Nephron progenitor cell (in vitro differentiated cells): ENCODE measurements at regions not wholly inside any gene's neighbourhood (a gene's known extent, or its start where the extent isn't known, plus 50 kb on each side); places are given as distances from the start of the nearest gene placed in this dataset.

ENCODE experiments used
- DNase-seq: peaks from one replicate; pipeline ENCODE4 v3.0.0; 2021
- H3K27ac Mint-ChIP-seq: 2 replicates; pipeline ENCODE4 v1.8.0; 2021; ENCODE audit warnings: mild to moderate bottlenecking, moderate library complexity, mixed read lengths
- H3K27me3 Mint-ChIP-seq: 2 replicates; pipeline ENCODE4 v1.8.0; 2021; ENCODE audit warnings: mild to moderate bottlenecking, low read depth, mixed read lengths; ENCODE audit not compliant: poor library complexity
- H3K36me3 Mint-ChIP-seq: 2 replicates; pipeline ENCODE4 v1.8.0; 2021; ENCODE audit warnings: low read depth, mixed read lengths
- H3K4me1 Mint-ChIP-seq: 2 replicates; pipeline ENCODE4 v1.8.0; 2021; ENCODE audit warnings: mixed read lengths
- H3K4me3 Mint-ChIP-seq: 2 replicates; pipeline ENCODE4 v1.8.0; 2021; ENCODE audit warnings: mild to moderate bottlenecking, moderate library complexity, mixed read lengths
- H3K9me3 Mint-ChIP-seq: 2 replicates; pipeline ENCODE4 v1.8.0; 2021; ENCODE audit warnings: mild to moderate bottlenecking, moderate library complexity, mixed read lengths
- TF ChIP-seq, protein P1 (sequence below): fragments of 200-600 bp; sonication (generic); IDR thresholded peaks from 2 replicates; pipeline ENCODE4 v1.5.0; 2021; ENCODE audit warnings: antibody characterized with exemption

GRCh38 chr13:76014406-76015318 is 378.5 kb downstream of the LMO7 start:
- TF ChIP-seq, protein P1, sequence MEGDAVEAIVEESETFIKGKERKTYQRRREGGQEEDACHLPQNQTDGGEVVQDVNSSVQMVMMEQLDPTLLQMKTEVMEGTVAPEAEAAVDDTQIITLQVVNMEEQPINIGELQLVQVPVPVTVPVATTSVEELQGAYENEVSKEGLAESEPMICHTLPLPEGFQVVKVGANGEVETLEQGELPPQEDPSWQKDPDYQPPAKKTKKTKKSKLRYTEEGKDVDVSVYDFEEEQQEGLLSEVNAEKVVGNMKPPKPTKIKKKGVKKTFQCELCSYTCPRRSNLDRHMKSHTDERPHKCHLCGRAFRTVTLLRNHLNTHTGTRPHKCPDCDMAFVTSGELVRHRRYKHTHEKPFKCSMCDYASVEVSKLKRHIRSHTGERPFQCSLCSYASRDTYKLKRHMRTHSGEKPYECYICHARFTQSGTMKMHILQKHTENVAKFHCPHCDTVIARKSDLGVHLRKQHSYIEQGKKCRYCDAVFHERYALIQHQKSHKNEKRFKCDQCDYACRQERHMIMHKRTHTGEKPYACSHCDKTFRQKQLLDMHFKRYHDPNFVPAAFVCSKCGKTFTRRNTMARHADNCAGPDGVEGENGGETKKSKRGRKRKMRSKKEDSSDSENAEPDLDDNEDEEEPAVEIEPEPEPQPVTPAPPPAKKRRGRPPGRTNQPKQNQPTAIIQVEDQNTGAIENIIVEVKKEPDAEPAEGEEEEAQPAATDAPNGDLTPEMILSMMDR, result no peak
- Mint-ChIP-seq H3K27ac (peak overlapping the region; percentile 68), H3K36me3 (no peaks in the 10 kb centered on the region), H3K27me3 (peaks cover 4% of the 10 kb centered on the region), H3K4me3 (no peak overlapping the region), H3K4me1 (peaks cover 45% of the 10 kb centered on the region), H3K9me3 (no peaks in the 10 kb centered on the region)
- peak; percentile 9 for DNase-seq

- Mint-ChIP-seq H3K4me1 (peaks cover 37% of the 10 kb centered on the region), H3K9me3 (no peaks in the 10 kb centered on the region), H3K4me3 (no peak overlapping the region), H3K36me3 (no peaks in the 10 kb centered on the region), H3K27me3 (peaks cover 2% of the 10 kb centered on the region), H3K27ac (no peak overlapping the region)
- DNase-seq, result no peak
- TF ChIP-seq, protein P1, result no peak
These were observed 376.1 kb downstream of the LMO7 start for GRCh38 chr13:76012091-76012721.

DNA sequence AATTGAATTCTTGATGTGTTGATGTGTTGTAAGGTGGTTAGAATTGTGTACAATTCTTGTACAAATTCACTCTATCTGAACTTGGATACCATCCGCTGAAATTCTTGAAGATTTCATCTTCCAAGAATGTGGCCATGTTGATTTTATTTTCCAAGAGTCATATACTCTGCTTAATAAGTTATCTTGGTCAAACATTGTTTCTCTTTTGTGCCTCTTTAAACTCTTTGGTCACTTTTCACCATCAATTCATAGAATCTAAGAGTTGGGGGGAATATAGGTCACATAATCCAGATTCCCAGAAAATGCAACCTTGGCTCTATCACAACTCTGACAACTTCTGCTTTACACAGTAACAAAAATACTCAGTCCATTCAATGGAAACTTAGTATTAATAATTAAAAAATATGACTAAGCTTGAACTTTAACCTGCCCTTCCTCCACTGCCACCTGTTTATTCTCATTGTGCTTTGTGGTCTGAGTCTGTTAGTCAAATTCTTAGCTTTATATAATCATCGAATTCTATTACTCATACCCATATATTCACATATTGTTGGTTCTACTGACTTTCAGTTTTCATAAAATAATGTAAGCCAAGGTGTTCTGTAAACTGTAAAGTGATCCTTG is 373.2 kb downstream of the LMO7 start:
- Mint-ChIP-seq H3K27me3 (no peaks in the 10 kb centered on the region), H3K36me3 (no peaks in the 10 kb centered on the region), H3K27ac (no peak overlapping the region), H3K9me3 (no peaks in the 10 kb centered on the region), H3K4me3 (no peak overlapping the region), H3K4me1 (peaks cover 15% of the 10 kb centered on the region)
- TF ChIP-seq, protein P1, result no peak
- no peak for DNase-seq

GRCh38 chr13:76004416-76004815 is 368.3 kb downstream of the LMO7 start:
- H3K4me3 Mint-ChIP-seq, result no peak overlapping the region
- TF ChIP-seq, protein P1, result no peak
- no peaks in the 10 kb centered on the region for H3K9me3 Mint-ChIP-seq
- peaks cover 4% of the 10 kb centered on the region for H3K27me3 Mint-ChIP-seq
- no peak overlapping the region for H3K27ac Mint-ChIP-seq
- no peaks in the 10 kb centered on the region for H3K4me1 Mint-ChIP-seq
- DNase-seq, result no peak
- H3K36me3 Mint-ChIP-seq, result no peaks in the 10 kb centered on the region

GRCh38 chr13:76000131-76000530 is 364.0 kb downstream of the LMO7 start:
- Mint-ChIP-seq H3K27ac (no peak overlapping the region), H3K4me1 (no peaks in the 10 kb centered on the region), H3K27me3 (peaks cover 4% of the 10 kb centered on the region), H3K36me3 (no peaks in the 10 kb centered on the region), H3K4me3 (no peak overlapping the region), H3K9me3 (no peaks in the 10 kb centered on the region)
- DNase-seq, result no peak
- TF ChIP-seq, protein P1, result no peak
